ENCODE measurements at regions not wholly inside any gene's neighbourhood (a gene's known extent, or its start where the extent isn't known, plus 50 kb on each side); places are given as distances from the start of the nearest gene placed in this dataset.

- no peak overlapping the region for H3K27ac ChIP-seq (ENCODE audit: low read depth, low read length)
- H3K9me2 ChIP-seq (replicated peaks; ENCODE audit: insufficient read depth, low read length), result no peaks in the 10 kb centered on the region
- H4K20me1 ChIP-seq (ENCODE audit: low read depth, low read length), result no peaks in the 10 kb centered on the region
- no peaks in the 10 kb centered on the region for H3K36me3 ChIP-seq (ENCODE audit: low read length)
- H3F3A ChIP-seq (ENCODE audit: insufficient read depth), result no peaks in the 10 kb centered on the region
- H3K27me3 ChIP-seq (ENCODE audit: low read length), result no peaks in the 10 kb centered on the region
- no peak overlapping the region for H3K4me3 ChIP-seq (ENCODE audit: insufficient read depth, low read length, poor library complexity, severe bottlenecking)
- TF ChIP-seq, protein P1, sequence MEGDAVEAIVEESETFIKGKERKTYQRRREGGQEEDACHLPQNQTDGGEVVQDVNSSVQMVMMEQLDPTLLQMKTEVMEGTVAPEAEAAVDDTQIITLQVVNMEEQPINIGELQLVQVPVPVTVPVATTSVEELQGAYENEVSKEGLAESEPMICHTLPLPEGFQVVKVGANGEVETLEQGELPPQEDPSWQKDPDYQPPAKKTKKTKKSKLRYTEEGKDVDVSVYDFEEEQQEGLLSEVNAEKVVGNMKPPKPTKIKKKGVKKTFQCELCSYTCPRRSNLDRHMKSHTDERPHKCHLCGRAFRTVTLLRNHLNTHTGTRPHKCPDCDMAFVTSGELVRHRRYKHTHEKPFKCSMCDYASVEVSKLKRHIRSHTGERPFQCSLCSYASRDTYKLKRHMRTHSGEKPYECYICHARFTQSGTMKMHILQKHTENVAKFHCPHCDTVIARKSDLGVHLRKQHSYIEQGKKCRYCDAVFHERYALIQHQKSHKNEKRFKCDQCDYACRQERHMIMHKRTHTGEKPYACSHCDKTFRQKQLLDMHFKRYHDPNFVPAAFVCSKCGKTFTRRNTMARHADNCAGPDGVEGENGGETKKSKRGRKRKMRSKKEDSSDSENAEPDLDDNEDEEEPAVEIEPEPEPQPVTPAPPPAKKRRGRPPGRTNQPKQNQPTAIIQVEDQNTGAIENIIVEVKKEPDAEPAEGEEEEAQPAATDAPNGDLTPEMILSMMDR (IDR thresholded peaks at IDR 0.05; ENCODE audit: insufficient read depth, low read length, poor library complexity, severe bottlenecking), result no peak
- no peak for TF ChIP-seq EZH2phosphoT487 (conservative IDR thresholded peaks at IDR 0.05; ENCODE audit: low read length)
- H3K4me2 ChIP-seq (ENCODE audit: low read depth, low read length, poor library complexity, severe bottlenecking), result no peak overlapping the region
- H3K9me3 ChIP-seq (ENCODE audit: insufficient read depth, low read length), result no peaks in the 10 kb centered on the region
- H2AFZ ChIP-seq (ENCODE audit: low read depth, low read length, severe bottlenecking), result no peak overlapping the region
- no peak overlapping the region for H3K9ac ChIP-seq (ENCODE audit: low read length)
- no peaks in the 10 kb centered on the region; the same call in 1 of the 2 replicates for H3K79me2 ChIP-seq (ENCODE audit: insufficient read depth, low read length)
Observed at GRCh38 chr15:39323157-39323556, 257.7 kb upstream of the THBS1 start.

- no peaks in the 10 kb centered on the region for H3K9me2 ChIP-seq (replicated peaks; ENCODE audit: insufficient read depth, low read length)
- no peaks in the 10 kb centered on the region for H3K36me3 ChIP-seq (ENCODE audit: low read length)
- no peaks in the 10 kb centered on the region for H3F3A ChIP-seq (ENCODE audit: insufficient read depth)
- H4K20me1 ChIP-seq (ENCODE audit: low read depth, low read length), result no peaks in the 10 kb centered on the region
- no peaks in the 10 kb centered on the region for H3K9me3 ChIP-seq (ENCODE audit: insufficient read depth, low read length)
- H3K79me2 ChIP-seq (ENCODE audit: insufficient read depth, low read length), result no peaks in the 10 kb centered on the region; the same call in 1 of the 2 replicates
- no peak overlapping the region for H3K4me2 ChIP-seq (ENCODE audit: low read depth, low read length, poor library complexity, severe bottlenecking)
- no peak overlapping the region for H3K9ac ChIP-seq (ENCODE audit: low read length)
- TF ChIP-seq, protein P1 (IDR thresholded peaks at IDR 0.05; ENCODE audit: insufficient read depth, low read length, poor library complexity, severe bottlenecking), result no peak
- no peak for TF ChIP-seq EZH2phosphoT487 (conservative IDR thresholded peaks at IDR 0.05; ENCODE audit: low read length)
- no peak overlapping the region for H2AFZ ChIP-seq (ENCODE audit: low read depth, low read length, severe bottlenecking)
- H3K27ac ChIP-seq (ENCODE audit: low read depth, low read length), result no peak overlapping the region
- no peak overlapping the region for H3K4me3 ChIP-seq (ENCODE audit: insufficient read depth, low read length, poor library complexity, severe bottlenecking)
- no peaks in the 10 kb centered on the region for H3K27me3 ChIP-seq (ENCODE audit: low read length)
Observed at GRCh38 chr15:39323706-39324105, 257.2 kb upstream of the THBS1 start.

GRCh38 chr15:39326306-39326975, 254.4 kb upstream of the THBS1 start:
- Histone ChIP-seq H3K9me3 (ENCODE audit: insufficient read depth, low read length) (no peaks in the 10 kb centered on the region), H3K27me3 (ENCODE audit: low read length) (no peaks in the 10 kb centered on the region), H3K27ac (ENCODE audit: low read depth, low read length) (no peak overlapping the region), H4K20me1 (ENCODE audit: low read depth, low read length) (no peaks in the 10 kb centered on the region), H3K9me2 (replicated peaks; ENCODE audit: insufficient read depth, low read length) (no peaks in the 10 kb centered on the region), H3F3A (ENCODE audit: insufficient read depth) (no peaks in the 10 kb centered on the region), H3K9ac (ENCODE audit: low read length) (no peak overlapping the region), H3K36me3 (ENCODE audit: low read length) (no peaks in the 10 kb centered on the region), H3K4me2 (ENCODE audit: low read depth, low read length, poor library complexity, severe bottlenecking) (no peak overlapping the region), H3K79me2 (ENCODE audit: insufficient read depth, low read length) (no peaks in the 10 kb centered on the region; the same call in 1 of the 2 replicates), H2AFZ (ENCODE audit: low read depth, low read length, severe bottlenecking) (no peak overlapping the region), H3K4me3 (ENCODE audit: insufficient read depth, low read length, poor library complexity, severe bottlenecking) (no peak overlapping the region)
- TF ChIP-seq, protein P1 (IDR thresholded peaks at IDR 0.05; ENCODE audit: insufficient read depth, low read length, poor library complexity, severe bottlenecking), result no peak
- no peak for TF ChIP-seq EZH2phosphoT487 (conservative IDR thresholded peaks at IDR 0.05; ENCODE audit: low read length)

Measured in SU-DHL-6 (cell line).